HEK293 (cell line): ENCODE measurements at regions not wholly inside any gene's neighbourhood (a gene's known extent, or its start where the extent isn't known, plus 50 kb on each side); places are given as distances from the start of the nearest gene placed in this dataset.

ENCODE experiments used
- CTCF ChIA-PET: fragments of 350-600 bp; formaldehyde crosslinking; extraction: SDS; loops from one replicate; lab custom pipeline; 2021; ENCODE audit warnings: antibody characterized with exemption; lab: Yijun Ruan, JAX
- POLR2A ChIA-PET: fragments of 300-600 bp; formaldehyde crosslinking; extraction: SDS; loops from one replicate; lab custom pipeline; 2020; ENCODE audit warnings: antibody characterized with exemption, inconsistent platforms; lab: Yijun Ruan, JAX
- H3K27ac ChIP-seq: fragments of 200-500 bp; sonication (Bioruptor generic); 2 replicates; pipeline ENCODE4 v1.5.1; 2014; ENCODE audit warnings: low read depth, low read length, control low read depth, inconsistent platforms; ENCODE audit errors: extremely low read depth
- H3K36me3 ChIP-seq, 2 experiments: fragments of 200-500 bp in 1 of 2; sonication (Bioruptor generic) in 1 of 2; 1 replicate in 1 of 2; 2 replicates in 1 of 2; pipeline ENCODE4 v1.5.1; 2014 to 2017; ENCODE audit warnings: inconsistent platforms in 2 of 2, low read length in 2 of 2; ENCODE audit not compliant: control insufficient read depth in 2 of 2, insufficient read depth in 1 of 2
- H3K4me1 ChIP-seq: fragments of 200-500 bp; sonication (Bioruptor generic); 2 replicates; pipeline ENCODE4 v1.5.1; 2014; ENCODE audit warnings: mild to moderate bottlenecking, low read length, inconsistent platforms; ENCODE audit not compliant: control insufficient read depth, insufficient read depth
- H3K4me3 ChIP-seq: 2 replicates; pipeline ENCODE4 v1.5.1; 2011; ENCODE audit warnings: low read depth, mild to moderate bottlenecking, control low read depth, low read length, moderate library complexity
- H3K9me3 ChIP-seq: fragments of 200-500 bp; sonication (Bioruptor generic); 2 replicates; pipeline ENCODE4 v1.5.1; 2014; ENCODE audit warnings: low read depth, low read length, inconsistent platforms; ENCODE audit not compliant: control insufficient read depth, insufficient read depth
- BCL6B ChIP-seq: fragments of 450-650 bp; formaldehyde crosslinking; IDR thresholded peaks from 2 replicates; pipeline ENCODE4 v1.5.1; 2017; ENCODE audit warnings: missing biosample characterization, missing genetic modification characterization
- EGR2 ChIP-seq: fragments of 450-650 bp; formaldehyde crosslinking; IDR thresholded peaks from 2 replicates; pipeline ENCODE4 v1.5.1; 2016; ENCODE audit warnings: low read depth, missing biosample characterization, missing genetic modification characterization
- GLIS2 ChIP-seq: fragments of 450-650 bp; formaldehyde crosslinking; IDR thresholded peaks from 2 replicates; pipeline ENCODE4 v1.5.1; 2016; ENCODE audit warnings: missing biosample characterization, missing genetic modification characterization
- KLF9 ChIP-seq: fragments of 450-650 bp; formaldehyde crosslinking; IDR thresholded peaks from 2 replicates; pipeline ENCODE4 v1.5.1; 2016; ENCODE audit warnings: missing biosample characterization, missing genetic modification characterization, low read depth
- MEIS1 ChIP-seq: sonication (generic); formaldehyde crosslinking; IDR thresholded peaks from 2 replicates; pipeline ENCODE4 v1.8.1; 2022; ENCODE audit warnings: missing genetic modification reagents, mild to moderate bottlenecking, borderline replicate concordance
- TRIM28 ChIP-seq: IDR thresholded peaks from 2 replicates; pipeline ENCODE4 v1.6.1; 2011; ENCODE audit warnings: low read length, control low read depth, borderline replicate concordance
- TSHZ1 ChIP-seq: fragments of 450-650 bp; formaldehyde crosslinking; IDR thresholded peaks from 2 replicates; pipeline ENCODE4 v1.5.1; 2016; ENCODE audit warnings: missing biosample characterization, missing genetic modification characterization, borderline replicate concordance
- YY1 ChIP-seq: fragments of 450-650 bp; formaldehyde crosslinking; IDR thresholded peaks from 2 replicates; pipeline ENCODE4 v1.5.1; 2018; ENCODE audit warnings: missing biosample characterization, missing genetic modification characterization
- ZBTB20 ChIP-seq: fragments of 450-650 bp; formaldehyde crosslinking; IDR thresholded peaks from 2 replicates; pipeline ENCODE4 v1.5.1; 2016; ENCODE audit warnings: missing biosample characterization, missing genetic modification characterization
- ZFHX2 ChIP-seq: fragments of 450-650 bp; formaldehyde crosslinking; conservative IDR thresholded peaks from 2 replicates; pipeline ENCODE4 v1.5.1; 2016; ENCODE audit warnings: missing biosample characterization, missing genetic modification characterization
- ZFP3 ChIP-seq: fragments of 450-650 bp; formaldehyde crosslinking; IDR thresholded peaks from 2 replicates; pipeline ENCODE4 v1.5.1; 2016; ENCODE audit warnings: low read depth, missing biosample characterization, missing genetic modification characterization
- ZNF112 ChIP-seq: fragments of 450-650 bp; formaldehyde crosslinking; IDR thresholded peaks from 2 replicates; pipeline ENCODE4 v1.5.0; 2017; ENCODE audit warnings: missing biosample characterization, missing genetic modification characterization
- ZNF2 ChIP-seq: fragments of 450-650 bp; formaldehyde crosslinking; IDR thresholded peaks from 2 replicates; pipeline ENCODE4 v1.5.1; 2016; ENCODE audit warnings: missing biosample characterization, missing genetic modification characterization
- ZNF239 ChIP-seq: fragments of 450-650 bp; formaldehyde crosslinking; IDR thresholded peaks from 2 replicates; pipeline ENCODE4 v1.5.1; 2016; ENCODE audit warnings: missing biosample characterization, missing genetic modification characterization
- ZNF311 ChIP-seq: fragments of 450-650 bp; formaldehyde crosslinking; IDR thresholded peaks from 2 replicates; pipeline ENCODE4 v1.5.1; 2017; ENCODE audit warnings: missing biosample characterization, missing genetic modification characterization, borderline replicate concordance
- ZNF530 ChIP-seq: fragments of 450-650 bp; formaldehyde crosslinking; IDR thresholded peaks from 2 replicates; pipeline ENCODE4 v1.5.1; 2016; ENCODE audit warnings: low read depth, missing biosample characterization, missing genetic modification characterization
- ZNF596 ChIP-seq: fragments of 450-650 bp; IDR thresholded peaks from 2 replicates; pipeline ENCODE4 v1.5.0; 2018; ENCODE audit warnings: missing biosample characterization, mild to moderate bottlenecking, missing genetic modification characterization, moderate library complexity
- ZNF645 ChIP-seq: fragments of 450-650 bp; formaldehyde crosslinking; IDR thresholded peaks from 2 replicates; pipeline ENCODE4; 2016; ENCODE audit warnings: missing biosample characterization, missing genetic modification characterization
- ZNF701 ChIP-seq: fragments of 450-650 bp; formaldehyde crosslinking; IDR thresholded peaks from 2 replicates; pipeline ENCODE4 v1.5.1; 2016; ENCODE audit warnings: missing biosample characterization, missing genetic modification characterization
- ZNF777 ChIP-seq: fragments of 450-650 bp; formaldehyde crosslinking; IDR thresholded peaks from 2 replicates; pipeline ENCODE4 v1.5.1; 2017; ENCODE audit warnings: missing biosample characterization, missing genetic modification characterization, borderline replicate concordance
- ZXDB ChIP-seq: fragments of 450-650 bp; formaldehyde crosslinking; IDR thresholded peaks from 2 replicates; pipeline ENCODE4 v1.5.1; 2016; ENCODE audit warnings: missing biosample characterization, missing genetic modification characterization

DNA sequence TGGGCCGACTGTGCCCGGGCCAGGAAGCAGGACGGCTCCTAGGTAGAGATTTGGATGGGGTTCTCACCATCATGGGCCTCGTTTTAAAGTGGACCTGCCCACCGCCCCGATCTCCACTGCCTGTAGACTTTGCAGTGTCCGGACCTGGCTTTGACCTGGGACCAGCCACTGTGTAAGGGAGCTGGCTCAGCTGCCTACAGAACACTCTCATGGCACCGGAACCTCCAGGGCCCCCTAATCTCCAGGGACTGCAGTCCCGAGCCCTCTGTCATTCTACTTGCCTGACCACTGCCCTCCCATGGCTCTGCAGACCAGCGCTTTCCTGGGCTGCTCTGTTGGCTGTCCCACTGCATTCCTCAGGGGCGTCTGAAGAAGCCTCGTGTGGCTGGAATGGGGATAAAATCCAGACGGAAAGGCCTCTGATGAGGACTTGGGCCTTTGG is 120.8 kb downstream of the GLI2 start (continued):
- TF ChIP-seq ZBTB20, result no peak
- no peak for TF ChIP-seq ZXDB (tag by site-specific recombination)
- TF ChIP-seq YY1 (tag by site-specific recombination), result no peak
- no peak for TF ChIP-seq TRIM28
- TF ChIP-seq ZNF311 (tag by site-specific recombination), result no peak
- no peak for TF ChIP-seq BCL6B (tag by site-specific recombination)
- no peak for TF ChIP-seq ZNF530
- TF ChIP-seq ZNF645 (tag by site-specific recombination), result no peak

DNA sequence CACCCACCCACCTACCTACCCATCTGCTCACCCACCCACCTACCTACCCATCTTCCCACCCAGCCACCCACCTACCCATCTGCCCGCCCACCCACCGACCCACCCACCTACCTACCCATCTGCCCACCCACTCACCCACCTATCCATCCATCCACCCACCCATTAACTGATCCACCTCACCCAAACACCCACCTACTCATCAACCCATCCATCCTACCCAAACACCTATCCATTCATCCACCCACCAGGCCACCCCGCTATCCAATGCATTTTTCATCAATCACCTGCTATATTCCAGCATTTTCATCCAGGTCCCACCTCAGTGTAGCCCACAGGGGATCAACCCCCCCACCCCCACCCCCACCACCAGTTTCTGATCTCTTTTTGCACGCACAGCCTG is 121.8 kb downstream of the GLI2 start:
- Histone ChIP-seq H3K27ac (no peak overlapping the region), H3K4me1 (no peaks in the 10 kb centered on the region), H3K36me3 (no peaks in the 10 kb centered on the region), H3K9me3 (no peaks in the 10 kb centered on the region), H3K4me3 (no peak overlapping the region)
- TF ChIP-seq EGR2 (tag by site-specific recombination) (peak; percentile 86), ZNF596 (tag by site-specific recombination) (no peak), ZFHX2 (peak; percentile 90), ZFP3 (tag by site-specific recombination) (no peak)
- ChIA-PET CTCF (interaction anchor here (0.9 kb wide), 1 partner anchor 162 kb away, joined by 3 read pairs; no protein-coding TSS in a partner anchor), POLR2A (no interaction called here)

- H3K4me1 ChIP-seq, result no peaks in the 10 kb centered on the region
- no peak overlapping the region for H3K4me3 ChIP-seq
- no peaks in the 10 kb centered on the region for H3K9me3 ChIP-seq
- TF ChIP-seq ZNF701 (no peak), MEIS1 (CRISPR knock-in tag) (no peak), GLIS2 (tag by site-specific recombination) (no peak), ZNF777 (tag by site-specific recombination) (no peak), TSHZ1 (no peak), ZNF2 (tag by site-specific recombination) (no peak), ZNF239 (tag by site-specific recombination) (no peak), KLF9 (tag by site-specific recombination) (no peak), ZNF112 (tag by site-specific recombination) (no peak)
- no peak overlapping the region for H3K27ac ChIP-seq
- CTCF ChIA-PET, result interaction anchor here (0.9 kb wide), 1 partner anchor 162 kb away, joined by 3 read pairs; no protein-coding TSS in a partner anchor
- POLR2A ChIA-PET, result no interaction called here
- no peaks in the 10 kb centered on the region for H3K36me3 ChIP-seq
These were observed 122.3 kb downstream of the GLI2 start for GRCh38 chr2:120857931-120858330.
